Activated naive CD8-positive, alpha-beta T cell treated with anti-CD3 and anti-CD28 coated beads for 36 hours (primary cell): ENCODE measurements at regions not wholly inside any gene's neighbourhood (a gene's known extent, or its start where the extent isn't known, plus 50 kb on each side); places are given as distances from the start of the nearest gene placed in this dataset.
"Not testable (repeated sequence)": the region's sequence is repeated elsewhere in the genome, so short reads cannot be mapped to it uniquely, and the experiment has no call there.

ENCODE experiments used
- DNase-seq: peaks from one replicate; pipeline ENCODE4 v3.0.0; 2021
- H3K27ac Mint-ChIP-seq: one replicate; pipeline ENCODE4 v1.8.0; 2022; ENCODE audit warnings: mild to moderate bottlenecking, moderate library complexity, mixed read lengths
- H3K27me3 Mint-ChIP-seq: one replicate; pipeline ENCODE4 v1.8.0; 2022; ENCODE audit warnings: mild to moderate bottlenecking, mixed read lengths
- H3K36me3 Mint-ChIP-seq: one replicate; pipeline ENCODE4 v1.8.0; 2021; ENCODE audit warnings: mild to moderate bottlenecking, mixed read lengths
- H3K4me1 Mint-ChIP-seq: one replicate; pipeline ENCODE4 v1.8.0; 2021; ENCODE audit warnings: mixed read lengths
- H3K4me3 Mint-ChIP-seq: one replicate; pipeline ENCODE4 v1.8.0; 2022; ENCODE audit warnings: mild to moderate bottlenecking, moderate library complexity, mixed read lengths
- H3K9me3 Mint-ChIP-seq: one replicate; pipeline ENCODE4 v1.8.0; 2022; ENCODE audit warnings: mixed read lengths

- Mint-ChIP-seq H3K27ac (no peak overlapping the region), H3K4me1 (peaks cover 7% of the 10 kb centered on the region), H3K36me3 (no peaks in the 10 kb centered on the region), H3K4me3 (no peak overlapping the region), H3K9me3 (no peaks in the 10 kb centered on the region), H3K27me3 (peaks cover 12% of the 10 kb centered on the region)
- no peak for DNase-seq
Measured at GRCh38 chr9:88596376-88596775, 61.4 kb downstream of the NXNL2 start.

GRCh38 chr9:88604836-88605511, 70.0 kb downstream of the NXNL2 start:
- H3K36me3 Mint-ChIP-seq = no peaks in the 10 kb centered on the region
- peaks cover 3% of the 10 kb centered on the region for H3K27me3 Mint-ChIP-seq
- H3K4me1 Mint-ChIP-seq = no peaks in the 10 kb centered on the region
- no peak for DNase-seq
- no peak overlapping the region for H3K27ac Mint-ChIP-seq
- H3K9me3 Mint-ChIP-seq = no peaks in the 10 kb centered on the region
- no peak overlapping the region for H3K4me3 Mint-ChIP-seq

GRCh38 chr9:88605512-88606362, 70.8 kb downstream of the NXNL2 start:
- Mint-ChIP-seq H3K27ac (no peak overlapping the region), H3K4me3 (no peak overlapping the region), H3K4me1 (no peaks in the 10 kb centered on the region), H3K36me3 (no peaks in the 10 kb centered on the region), H3K27me3 (no peaks in the 10 kb centered on the region), H3K9me3 (no peaks in the 10 kb centered on the region)
- no peak for DNase-seq

GRCh38 chr9:88614359-88614758, 79.4 kb downstream of the NXNL2 start:
- Mint-ChIP-seq H3K27ac (no peak overlapping the region), H3K36me3 (no peaks in the 10 kb centered on the region), H3K27me3 (peaks cover 15% of the 10 kb centered on the region), H3K4me3 (no peak overlapping the region), H3K4me1 (no peaks in the 10 kb centered on the region), H3K9me3 (peaks cover 27% of the 10 kb centered on the region)
- DNase-seq = no peak

GRCh38 chr9:88623698-88624097, 88.7 kb downstream of the NXNL2 start:
- no peak for DNase-seq
- H3K4me3 Mint-ChIP-seq = no peak overlapping the region
- H3K36me3 Mint-ChIP-seq = no peaks in the 10 kb centered on the region
- H3K27me3 Mint-ChIP-seq = no peaks in the 10 kb centered on the region
- no peaks in the 10 kb centered on the region for H3K4me1 Mint-ChIP-seq
- no peak overlapping the region for H3K27ac Mint-ChIP-seq
- peaks cover 3% of the 10 kb centered on the region for H3K9me3 Mint-ChIP-seq

- Mint-ChIP-seq H3K4me1 (no peaks in the 10 kb centered on the region), H3K36me3 (no peaks in the 10 kb centered on the region), H3K4me3 (no peak overlapping the region), H3K27me3 (peaks cover 3% of the 10 kb centered on the region), H3K9me3 (no peaks in the 10 kb centered on the region), H3K27ac (no peak overlapping the region)
- no peak for DNase-seq
Measured at GRCh38 chr9:88628114-88628513, 93.1 kb downstream of the NXNL2 start.

- H3K36me3 Mint-ChIP-seq = no peaks in the 10 kb centered on the region
- H3K9me3 Mint-ChIP-seq = peaks cover 2% of the 10 kb centered on the region
- H3K27me3 Mint-ChIP-seq = peaks cover 10% of the 10 kb centered on the region
- H3K4me3 Mint-ChIP-seq = no peak overlapping the region
- DNase-seq = no peak
- H3K4me1 Mint-ChIP-seq = no peaks in the 10 kb centered on the region
- no peak overlapping the region for H3K27ac Mint-ChIP-seq
Measured at GRCh38 chr9:88628811-88629210, 93.8 kb downstream of the NXNL2 start.

GRCh38 chr9:88630574-88630973, 95.6 kb downstream of the NXNL2 start:
- peaks cover 26% of the 10 kb centered on the region for H3K27me3 Mint-ChIP-seq
- not testable (repeated sequence) for H3K9me3 Mint-ChIP-seq, H3K4me1 Mint-ChIP-seq, H3K36me3 Mint-ChIP-seq, DNase-seq, H3K4me3 Mint-ChIP-seq, H3K27ac Mint-ChIP-seq

GRCh38 chr9:88635151-88635550, 100.2 kb downstream of the NXNL2 start:
- DNase-seq = no peak
- Mint-ChIP-seq H3K9me3 (peaks cover 5% of the 10 kb centered on the region), H3K27ac (no peak overlapping the region), H3K4me1 (no peaks in the 10 kb centered on the region), H3K27me3 (peaks cover 61% of the 10 kb centered on the region), H3K4me3 (no peak overlapping the region), H3K36me3 (no peaks in the 10 kb centered on the region)

- peaks cover 71% of the 10 kb centered on the region for H3K27me3 Mint-ChIP-seq
- no peaks in the 10 kb centered on the region for H3K36me3 Mint-ChIP-seq
- DNase-seq = no peak
- H3K4me3 Mint-ChIP-seq = no peak overlapping the region
- no peaks in the 10 kb centered on the region for H3K9me3 Mint-ChIP-seq
- H3K4me1 Mint-ChIP-seq = no peaks in the 10 kb centered on the region
- H3K27ac Mint-ChIP-seq = no peak overlapping the region
Measured at GRCh38 chr9:88641456-88642240, 106.7 kb downstream of the NXNL2 start.

- no peaks in the 10 kb centered on the region for H3K9me3 Mint-ChIP-seq
- no peaks in the 10 kb centered on the region for H3K4me1 Mint-ChIP-seq
- no peaks in the 10 kb centered on the region for H3K36me3 Mint-ChIP-seq
- peaks cover 71% of the 10 kb centered on the region for H3K27me3 Mint-ChIP-seq
- H3K27ac Mint-ChIP-seq = no peak overlapping the region
- DNase-seq = no peak
- no peak overlapping the region for H3K4me3 Mint-ChIP-seq
Measured at GRCh38 chr9:88642336-88642735, 107.4 kb downstream of the NXNL2 start.

- Mint-ChIP-seq H3K4me3 (no peak overlapping the region), H3K9me3 (no peaks in the 10 kb centered on the region), H3K27ac (no peak overlapping the region), H3K4me1 (no peaks in the 10 kb centered on the region), H3K36me3 (no peaks in the 10 kb centered on the region), H3K27me3 (peaks cover 59% of the 10 kb centered on the region)
- DNase-seq = no peak
Measured at GRCh38 chr9:88643931-88644330, 109.0 kb downstream of the NXNL2 start.

- Mint-ChIP-seq H3K9me3 (peaks cover 1% of the 10 kb centered on the region), H3K4me1 (no peaks in the 10 kb centered on the region), H3K4me3 (no peak overlapping the region), H3K36me3 (no peaks in the 10 kb centered on the region), H3K27me3 (peaks cover 61% of the 10 kb centered on the region), H3K27ac (no peak overlapping the region)
- DNase-seq = no peak
Measured at GRCh38 chr9:88645172-88645878, 110.3 kb downstream of the NXNL2 start.

- DNase-seq = no peak
- Mint-ChIP-seq H3K4me1 (no peaks in the 10 kb centered on the region), H3K27me3 (peaks cover 63% of the 10 kb centered on the region), H3K36me3 (no peaks in the 10 kb centered on the region), H3K9me3 (peaks cover 1% of the 10 kb centered on the region), H3K4me3 (no peak overlapping the region), H3K27ac (no peak overlapping the region)
Measured at GRCh38 chr9:88645879-88646199, 110.9 kb downstream of the NXNL2 start.
